Right cardiac atrium (tissue), 5 donors: ENCODE measurements at regions not wholly inside any gene's neighbourhood (a gene's known extent, or its start where the extent isn't known, plus 50 kb on each side); places are given as distances from the start of the nearest gene placed in this dataset.

Experiments
- ATAC-seq, 2 donors: fragments of 200-7000 bp; cut with Tn5 transposase; one replicate each; pipeline versions ENCODE4 v1.8.0 to v1.9.1; 2020; ENCODE audit warnings: moderate library complexity in 2 of 2, mild to moderate bottlenecking in 1 of 2
- DNase-seq, 3 donors: peaks; one replicate each; pipeline ENCODE4 v3.0.0-alpha.2; 2020
- H3K27ac ChIP-seq: one replicate; pipeline ENCODE4 v1.5.1; 2013; ENCODE audit warnings: mild to moderate bottlenecking, low read length, control low read depth, moderate library complexity
- H3K27me3 ChIP-seq: one replicate; pipeline ENCODE4 v1.6.1; 2013; ENCODE audit not compliant: control insufficient read depth, insufficient read depth
- H3K4me1 ChIP-seq: one replicate; pipeline ENCODE4 v1.6.1; 2013; ENCODE audit warnings: low read length; ENCODE audit not compliant: control insufficient read depth, insufficient read depth
- H3K4me3 ChIP-seq: one replicate; pipeline ENCODE4 v1.5.1; 2013; ENCODE audit warnings: low read length, control low read depth
- H3K9me3 ChIP-seq: one replicate; pipeline ENCODE4 v1.6.1; 2013; ENCODE audit warnings: low read length; ENCODE audit not compliant: control insufficient read depth
- WGBS: extraction: QIAGEN DNeasy Blood & Tissue Kit; methylation state at CpG from one replicate; pipeline ENCODE4 v1.1.7; 2013; 5-methylcytosine and 5-hydroxymethylcytosine counted together
- intact Hi-C, 4 donors: fragments of 100-400 bp; cut with DNase I; formaldehyde crosslinking; loops; one replicate each; pipeline versions ENCODE4 v1.11.0 to v1.14.0; 2022 to 2023
- donor health status: healthy with polysubstance abuse.
- donor health status: DM: no; HTN: yes; CAD: no.
- donor health status: DM: no; HTN: no; CAD: no.
- donor health status: DM: no; HTN: yes; CAD: no; lungs with severe emphysema.
- donor health status: DM: yes; HTN: yes; CAD: no.

DNA sequence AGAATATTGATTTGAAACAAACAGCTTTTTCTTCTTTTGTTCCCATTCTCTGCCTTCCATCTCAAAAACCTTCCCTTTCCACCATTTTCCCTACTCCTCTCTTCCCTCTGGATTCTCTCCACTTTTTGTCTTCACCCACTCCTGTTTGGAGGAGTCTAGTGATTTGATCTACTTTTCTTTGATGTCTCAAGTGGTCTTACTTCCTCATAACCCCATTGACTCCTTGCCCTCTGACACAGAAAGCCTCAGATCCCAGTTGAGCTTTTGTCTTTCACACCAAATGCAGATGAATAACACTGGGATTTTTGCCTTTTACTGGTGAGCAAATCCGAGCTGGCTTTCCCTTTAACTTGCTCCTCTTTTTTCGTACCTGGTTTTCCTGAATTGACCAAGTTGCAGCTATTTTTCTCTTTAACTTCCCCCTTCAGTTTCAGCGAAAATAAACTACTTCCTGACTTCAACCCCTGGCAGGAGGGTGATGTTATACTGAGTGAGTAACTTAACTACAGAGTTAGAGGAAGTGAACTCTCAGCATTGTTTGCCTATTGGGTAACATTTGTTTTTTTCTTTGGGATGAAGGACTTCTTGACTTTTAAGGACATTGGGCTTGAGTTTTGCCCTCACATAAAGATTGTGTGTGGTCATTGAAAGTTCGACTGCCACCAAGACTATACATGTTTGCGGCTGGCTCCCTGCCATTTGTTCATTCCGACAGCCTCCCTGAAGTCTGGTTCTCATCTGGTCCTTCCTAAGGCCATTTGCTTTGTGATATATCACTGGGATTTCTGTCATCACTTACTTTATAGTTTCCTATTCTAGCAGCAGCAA is 392.8 kb upstream of the NR3C2 start:
- intact Hi-C loops = no loop called here

DNA sequence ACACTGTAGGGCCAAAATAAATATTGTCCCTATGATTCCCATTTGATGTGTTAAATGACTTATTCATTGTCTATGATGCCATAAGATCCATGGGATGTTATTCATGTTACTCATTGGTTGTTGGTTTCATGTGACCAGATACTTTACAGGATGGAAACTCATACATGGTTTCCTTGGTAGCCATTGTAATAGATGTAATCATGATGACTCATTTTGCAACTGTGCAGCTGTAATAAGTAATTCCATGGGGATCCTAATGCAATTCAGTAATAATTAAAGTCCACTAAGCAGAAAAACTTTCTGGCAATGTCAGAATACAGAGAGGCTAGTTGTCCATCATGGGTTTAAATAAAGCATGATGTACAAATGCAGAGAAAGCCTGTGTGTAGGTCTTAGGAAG is 389.7 kb upstream of the NR3C2 start:
- Histone ChIP-seq H3K27me3 (no peaks in the 10 kb centered on the region), H3K4me3 (no peak overlapping the region), H3K27ac (no peak overlapping the region), H3K4me1 (no peaks in the 10 kb centered on the region), H3K9me3 (no peaks in the 10 kb centered on the region)
- DNase-seq = no peak
- intact Hi-C loops = no loop called here
- ATAC-seq = no peak

More for the DNA sequence above, 392.8 kb upstream of the NR3C2 start:
- 38% methylated on average over 6 of the region's 6 CpGs for whole genome bisulfite sequencing
- no peaks in the 10 kb centered on the region for H3K27me3 ChIP-seq
- no peak overlapping the region for H3K4me3 ChIP-seq
- H3K4me1 ChIP-seq = no peaks in the 10 kb centered on the region
- H3K27ac ChIP-seq = no peak overlapping the region
- peak in 2 of 3 donors; percentile 8 to 34 for DNase-seq
- no peaks in the 10 kb centered on the region for H3K9me3 ChIP-seq
- peak in 1 of 2 donors; percentile 34 for ATAC-seq

DNA sequence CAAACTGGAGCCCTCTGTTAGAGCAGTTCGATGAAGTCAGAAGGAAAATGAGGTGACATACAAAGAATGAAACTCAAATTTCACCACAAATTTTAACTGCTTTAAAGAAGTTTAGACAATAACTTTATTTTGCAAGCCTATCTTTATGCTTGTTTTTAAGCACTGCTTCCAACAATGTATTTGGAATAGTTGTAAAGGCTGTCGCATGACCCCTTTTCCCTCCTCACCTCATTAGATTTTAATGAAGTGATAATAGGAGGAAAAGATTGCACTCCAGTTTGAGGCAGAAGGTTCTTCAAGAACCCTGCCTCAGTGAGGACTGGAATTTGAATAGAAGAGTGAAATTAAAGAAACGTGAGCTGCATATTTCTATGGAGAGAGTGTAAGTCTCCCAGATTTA is 386.1 kb upstream of the NR3C2 start:
- no peak for DNase-seq
- Histone ChIP-seq H3K9me3 (no peaks in the 10 kb centered on the region), H3K4me3 (no peak overlapping the region), H3K27me3 (no peaks in the 10 kb centered on the region), H3K4me1 (no peaks in the 10 kb centered on the region), H3K27ac (no peak overlapping the region)
- no peak for ATAC-seq
- WGBS = 75% methylated on average over 3 of the region's 3 CpGs
- intact Hi-C loops = no loop called here

DNA sequence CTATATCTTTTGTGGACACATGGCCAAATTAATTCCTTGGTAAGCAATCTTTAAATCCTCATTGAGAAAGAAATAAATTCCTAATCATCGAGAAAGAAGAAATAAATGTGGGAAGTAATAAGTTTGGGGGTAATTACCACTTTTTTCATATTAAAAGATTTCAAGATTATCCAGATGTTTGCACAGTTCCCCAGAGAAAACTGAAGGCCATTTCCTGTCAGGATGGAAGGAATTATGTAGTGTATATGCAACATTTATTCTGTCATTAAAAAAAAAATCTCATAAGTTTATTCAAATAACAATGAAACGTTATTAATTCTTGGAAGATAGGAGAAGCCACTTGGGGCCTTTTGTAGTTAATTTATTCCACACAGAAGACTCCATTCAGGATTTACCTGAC is 385.6 kb upstream of the NR3C2 start:
- no peaks in the 10 kb centered on the region for H3K27me3 ChIP-seq
- H3K4me1 ChIP-seq = no peaks in the 10 kb centered on the region
- H3K27ac ChIP-seq = no peak overlapping the region
- H3K4me3 ChIP-seq = no peak overlapping the region
- 45% methylated on average over 2 of the region's 2 CpGs for WGBS
- intact Hi-C loops = no loop called here
- H3K9me3 ChIP-seq = no peaks in the 10 kb centered on the region
- no peak for DNase-seq
- ATAC-seq = no peak

DNA sequence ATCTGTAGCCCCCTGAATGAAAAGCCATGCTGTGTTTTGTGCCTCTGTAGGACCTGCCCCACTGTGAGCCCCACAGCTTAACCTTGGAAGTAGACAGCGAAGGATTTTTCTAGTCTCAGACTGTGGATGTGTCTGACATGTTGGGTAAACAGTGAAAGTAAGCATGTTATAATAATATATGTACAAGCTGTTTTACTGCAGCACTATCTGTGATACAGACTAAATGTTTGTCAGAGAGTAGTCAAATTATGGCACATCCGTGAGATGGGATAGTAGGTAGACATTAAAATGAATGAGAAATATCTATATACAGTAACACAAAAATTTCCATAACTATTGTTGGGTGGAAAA is 381.2 kb upstream of the NR3C2 start:
- WGBS = 93% methylated on average over 2 of the region's 2 CpGs
- Histone ChIP-seq H3K4me1 (no peaks in the 10 kb centered on the region), H3K9me3 (no peaks in the 10 kb centered on the region), H3K27ac (no peak overlapping the region), H3K4me3 (no peak overlapping the region), H3K27me3 (no peaks in the 10 kb centered on the region)
- ATAC-seq (no peak), DNase-seq (no peak)
- intact Hi-C loops = no loop called here

DNA sequence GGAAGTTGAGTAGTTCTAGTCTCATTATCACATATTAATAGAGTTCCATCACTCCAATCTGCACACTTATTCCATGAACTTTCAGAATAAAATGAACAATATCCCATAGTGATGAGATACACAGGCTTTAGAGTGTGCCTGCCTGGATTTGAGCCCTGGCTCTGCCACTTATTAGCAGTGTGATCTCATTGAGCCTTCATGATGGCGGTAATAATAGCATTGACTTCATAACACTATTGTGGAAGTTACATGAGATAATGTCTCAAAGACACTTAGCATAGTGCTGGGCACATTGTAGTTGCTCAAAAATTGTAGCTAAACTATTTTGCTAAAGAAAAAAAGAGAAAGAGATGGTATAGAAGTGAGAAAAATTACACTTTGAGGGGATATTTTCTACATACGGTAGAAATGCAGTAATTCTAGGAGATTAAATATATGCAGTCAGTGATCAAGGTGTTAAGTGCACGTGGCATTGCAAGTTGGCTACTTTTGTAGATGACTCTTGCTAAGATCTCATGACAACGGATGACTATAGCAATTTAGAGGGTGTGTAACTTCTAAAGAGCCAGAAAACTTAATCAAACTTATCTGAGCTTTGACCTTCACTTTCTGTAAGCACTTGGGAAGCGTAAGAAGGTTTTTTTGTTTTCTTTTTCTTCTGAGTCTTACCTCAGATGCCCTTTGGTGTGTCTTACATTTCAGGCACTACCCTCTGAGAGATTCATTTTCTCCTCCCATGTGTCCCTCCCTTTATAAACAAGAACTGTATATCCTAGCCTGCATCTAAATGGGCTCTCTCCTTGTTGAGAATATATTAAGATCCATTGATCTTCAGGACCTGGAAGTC is 380.6 kb upstream of the NR3C2 start:
- Histone ChIP-seq H3K27me3 (no peaks in the 10 kb centered on the region), H3K4me3 (no peak overlapping the region), H3K4me1 (no peaks in the 10 kb centered on the region), H3K27ac (no peak overlapping the region), H3K9me3 (no peaks in the 10 kb centered on the region)
- DNase-seq (no peak), ATAC-seq (no peak)
- intact Hi-C loops = no loop called here
- WGBS = 82% methylated on average over 5 of the region's 5 CpGs

DNA sequence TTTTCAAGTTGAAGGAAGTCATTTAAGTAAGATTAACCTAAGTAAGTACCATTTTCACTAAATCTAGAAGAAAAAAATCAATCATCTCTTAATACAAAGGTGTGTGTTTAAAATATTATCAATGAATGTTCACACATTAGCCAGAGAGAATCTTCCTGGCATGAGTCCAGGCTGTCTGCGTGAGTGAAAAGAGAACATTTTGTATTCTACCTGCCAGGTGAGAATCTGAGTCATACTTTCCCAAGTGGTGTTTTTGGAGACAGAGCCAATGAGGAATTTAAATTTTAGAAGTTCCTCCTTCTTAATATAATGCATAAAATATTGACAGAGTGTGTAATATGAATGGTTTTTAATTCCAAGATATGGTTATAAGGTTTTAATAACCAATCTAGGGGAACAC is 371.8 kb upstream of the NR3C2 start:
- Histone ChIP-seq H3K4me1 (no peaks in the 10 kb centered on the region), H3K27ac (no peak overlapping the region), H3K4me3 (no peak overlapping the region), H3K9me3 (no peaks in the 10 kb centered on the region), H3K27me3 (no peaks in the 10 kb centered on the region)
- intact Hi-C loops = no loop called here
- DNase-seq (no peak), ATAC-seq (no peak)
- WGBS = 86% methylated on average over 1 of the region's 1 CpG

DNA sequence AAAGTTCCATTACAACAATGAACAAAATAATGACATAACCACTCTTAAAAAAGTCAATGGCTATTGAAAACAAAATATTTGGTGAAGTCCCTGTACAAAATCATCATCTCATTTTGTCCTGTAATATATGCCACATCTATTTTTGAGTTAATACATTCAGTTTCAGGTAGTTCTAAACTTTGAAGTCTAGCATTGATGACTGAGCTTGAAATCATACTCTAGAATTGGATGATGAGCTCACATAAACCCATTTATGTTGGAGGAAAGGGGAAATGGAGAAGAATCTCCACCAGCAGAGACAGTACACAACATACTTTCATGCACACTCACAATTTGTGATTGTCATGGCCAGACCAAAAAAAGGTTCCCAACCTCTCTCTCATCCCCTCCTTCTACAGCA is 371.1 kb upstream of the NR3C2 start:
- no peaks in the 10 kb centered on the region for H3K4me1 ChIP-seq
- no peak overlapping the region for H3K4me3 ChIP-seq
- intact Hi-C loops = no loop called here
- H3K9me3 ChIP-seq = no peaks in the 10 kb centered on the region
- H3K27ac ChIP-seq = no peak overlapping the region
- no peak for DNase-seq
- no peak for ATAC-seq
- H3K27me3 ChIP-seq = no peaks in the 10 kb centered on the region

DNA sequence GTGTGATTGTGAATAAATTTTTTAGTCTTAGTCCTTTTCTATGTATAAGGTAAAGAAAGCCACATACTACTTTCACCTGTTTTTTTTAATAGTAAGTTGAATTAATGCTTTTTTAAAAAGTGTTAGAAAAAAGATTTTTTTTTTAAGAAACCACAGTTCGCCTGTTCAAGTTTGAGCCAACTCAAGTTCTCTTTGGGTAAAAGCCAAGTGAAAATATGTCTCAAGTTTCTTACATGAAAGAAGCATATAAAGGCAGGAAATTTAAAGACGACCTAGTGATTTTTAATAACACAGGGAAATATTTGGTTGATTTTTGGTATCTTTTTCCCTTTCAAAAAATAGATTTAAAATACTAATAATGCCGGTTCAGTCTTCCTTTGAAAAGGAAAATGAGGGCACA is 369.9 kb upstream of the NR3C2 start:
- Histone ChIP-seq H3K27ac (no peak overlapping the region), H3K4me1 (no peaks in the 10 kb centered on the region), H3K4me3 (no peak overlapping the region), H3K9me3 (no peaks in the 10 kb centered on the region), H3K27me3 (no peaks in the 10 kb centered on the region)
- intact Hi-C loops = no loop called here
- DNase-seq (no peak), ATAC-seq (no peak)
- 22% methylated on average over 3 of the region's 3 CpGs for WGBS

DNA sequence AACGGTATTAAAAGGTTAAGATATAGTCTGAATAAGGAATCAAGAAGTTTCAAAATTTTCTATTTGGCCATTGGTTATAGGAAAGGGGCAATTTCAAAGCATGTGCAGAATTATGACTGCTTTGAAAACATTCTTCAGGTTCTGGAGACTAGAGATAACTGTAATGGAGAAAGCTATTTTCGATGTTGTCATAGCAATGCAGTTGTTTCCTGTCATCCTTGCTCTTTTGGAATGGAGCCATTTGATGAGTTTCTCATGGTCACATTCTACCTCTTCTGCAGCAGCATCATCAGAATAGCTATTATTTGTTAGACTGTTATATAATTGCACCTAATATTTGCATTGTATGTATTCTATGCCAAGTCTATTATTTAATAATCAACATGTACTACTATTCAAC is 368.2 kb upstream of the NR3C2 start:
- Histone ChIP-seq H3K4me3 (no peak overlapping the region), H3K27ac (no peak overlapping the region), H3K27me3 (no peaks in the 10 kb centered on the region), H3K4me1 (no peaks in the 10 kb centered on the region), H3K9me3 (no peaks in the 10 kb centered on the region)
- intact Hi-C loops = no loop called here
- WGBS = 86% methylated on average over 2 of the region's 2 CpGs
- ATAC-seq = no peak
- DNase-seq = no peak

DNA sequence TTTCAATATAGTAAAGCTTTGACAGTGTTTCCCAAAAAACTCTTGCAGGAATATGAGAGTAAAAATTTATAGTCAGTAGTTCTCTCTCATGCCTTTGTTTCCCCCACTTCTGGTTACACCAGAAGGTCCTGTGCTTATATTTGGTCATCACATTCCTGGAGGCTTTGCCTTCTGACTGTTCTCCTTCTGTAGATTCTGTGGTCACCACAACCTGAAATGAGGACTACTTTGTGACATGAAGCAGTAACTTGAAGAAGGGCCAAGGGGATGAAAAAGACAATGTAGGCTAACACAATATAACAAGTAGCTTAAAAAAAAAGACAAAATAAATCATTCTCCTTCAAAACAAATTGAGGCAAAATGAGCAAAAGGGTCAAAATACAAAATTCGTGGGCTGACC is 366.2 kb upstream of the NR3C2 start:
- Histone ChIP-seq H3K27me3 (no peaks in the 10 kb centered on the region), H3K9me3 (no peaks in the 10 kb centered on the region), H3K27ac (no peak overlapping the region), H3K4me3 (no peak overlapping the region), H3K4me1 (no peaks in the 10 kb centered on the region)
- ATAC-seq (no peak), DNase-seq (no peak)
- intact Hi-C loops = no loop called here
- WGBS = 65% methylated on average over 1 of the region's 1 CpG
